ENCODE measurements at regions not wholly inside any gene's neighbourhood (a gene's known extent, or its start where the extent isn't known, plus 50 kb on each side); places are given as distances from the start of the nearest gene placed in this dataset.
"Not testable (repeated sequence)": the region's sequence is repeated elsewhere in the genome, so short reads cannot be mapped to it uniquely, and the experiment has no call there.

DNA sequence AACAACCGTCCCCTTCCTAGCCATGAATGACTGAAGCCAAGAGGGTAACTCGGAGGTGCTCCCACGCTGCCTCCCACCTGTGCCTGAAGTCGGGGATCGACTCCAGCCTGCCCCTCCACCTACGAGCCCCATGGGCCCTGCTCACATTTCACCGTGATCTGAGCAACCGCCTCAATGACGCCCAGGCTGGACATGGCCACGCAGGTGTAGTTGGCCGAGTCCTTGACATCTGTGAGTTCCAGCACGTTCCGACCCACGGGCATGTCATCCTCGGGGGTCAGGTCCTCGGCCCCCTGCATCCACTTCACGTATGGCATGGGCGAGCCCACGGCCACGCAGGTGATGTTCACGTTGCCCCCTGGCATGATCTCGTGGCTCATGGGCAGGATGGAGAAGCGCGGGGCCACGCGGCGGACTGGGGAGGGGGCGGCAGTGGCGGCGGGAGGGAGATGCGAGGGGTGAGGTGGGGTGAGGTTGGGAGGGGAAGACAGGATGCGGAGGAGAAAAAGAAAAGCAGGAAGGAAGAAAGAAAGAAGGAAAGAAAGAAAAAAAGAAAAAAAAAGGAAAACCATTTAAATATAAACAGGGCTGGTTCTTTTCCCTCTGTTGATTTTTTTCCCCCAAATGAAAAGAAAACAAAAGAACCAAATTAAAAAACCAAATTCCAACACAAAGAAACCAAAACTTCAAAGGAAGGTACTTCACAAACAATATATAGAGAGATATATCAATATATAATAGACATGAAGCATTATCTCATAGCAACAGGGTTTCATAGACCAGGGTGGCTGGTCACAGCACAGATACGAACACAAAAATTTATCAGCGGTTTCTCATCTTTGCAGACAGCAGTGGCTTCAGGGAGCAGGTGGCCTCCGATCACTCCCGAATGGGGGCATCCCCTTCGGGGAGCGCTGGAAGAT lies 94.7 kb downstream of the PTPRS start:
- TF ChIP-seq, protein P1, sequence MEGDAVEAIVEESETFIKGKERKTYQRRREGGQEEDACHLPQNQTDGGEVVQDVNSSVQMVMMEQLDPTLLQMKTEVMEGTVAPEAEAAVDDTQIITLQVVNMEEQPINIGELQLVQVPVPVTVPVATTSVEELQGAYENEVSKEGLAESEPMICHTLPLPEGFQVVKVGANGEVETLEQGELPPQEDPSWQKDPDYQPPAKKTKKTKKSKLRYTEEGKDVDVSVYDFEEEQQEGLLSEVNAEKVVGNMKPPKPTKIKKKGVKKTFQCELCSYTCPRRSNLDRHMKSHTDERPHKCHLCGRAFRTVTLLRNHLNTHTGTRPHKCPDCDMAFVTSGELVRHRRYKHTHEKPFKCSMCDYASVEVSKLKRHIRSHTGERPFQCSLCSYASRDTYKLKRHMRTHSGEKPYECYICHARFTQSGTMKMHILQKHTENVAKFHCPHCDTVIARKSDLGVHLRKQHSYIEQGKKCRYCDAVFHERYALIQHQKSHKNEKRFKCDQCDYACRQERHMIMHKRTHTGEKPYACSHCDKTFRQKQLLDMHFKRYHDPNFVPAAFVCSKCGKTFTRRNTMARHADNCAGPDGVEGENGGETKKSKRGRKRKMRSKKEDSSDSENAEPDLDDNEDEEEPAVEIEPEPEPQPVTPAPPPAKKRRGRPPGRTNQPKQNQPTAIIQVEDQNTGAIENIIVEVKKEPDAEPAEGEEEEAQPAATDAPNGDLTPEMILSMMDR (IDR thresholded peaks at IDR 0.05; ENCODE audit: low read depth, low read length): no peak
- Histone ChIP-seq H3K27ac (no peak overlapping the region), H3K36me3 (peaks cover 14% of the 10 kb centered on the region), H3K4me1 (ENCODE audit: low read depth) (no peaks in the 10 kb centered on the region), H3K9me3 (ENCODE audit: low read depth) (no peaks in the 10 kb centered on the region), H3K27me3 (no peaks in the 10 kb centered on the region), H3K4me3 (no peak overlapping the region)
- no peak for DNase-seq (ENCODE audit: low read depth in 1 of 2, low spot score in 1 of 2)

DNA sequence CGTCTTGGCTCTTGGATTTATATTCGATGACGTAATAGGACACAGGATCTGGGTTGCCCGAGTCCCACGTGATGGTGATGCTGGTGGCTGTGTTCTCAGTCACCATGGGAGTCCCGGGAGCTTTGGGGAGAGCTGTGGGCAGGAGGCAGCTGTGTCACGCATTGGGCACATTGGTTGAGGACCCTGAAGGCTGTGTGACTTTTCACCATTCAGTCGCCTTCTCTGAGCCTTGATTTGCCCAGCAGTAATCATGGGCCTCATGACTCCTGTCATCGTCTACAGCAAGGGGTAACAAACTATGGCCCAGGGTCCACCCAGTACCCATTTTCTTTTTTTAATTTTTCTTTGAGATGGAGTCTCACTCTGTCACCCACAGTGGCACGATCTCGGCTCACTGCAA lies 96.3 kb downstream of the PTPRS start:
- H3K9me3 ChIP-seq (ENCODE audit: low read depth): no peaks in the 10 kb centered on the region
- TF ChIP-seq, protein P1 (IDR thresholded peaks at IDR 0.05; ENCODE audit: low read depth, low read length): no peak

DNA sequence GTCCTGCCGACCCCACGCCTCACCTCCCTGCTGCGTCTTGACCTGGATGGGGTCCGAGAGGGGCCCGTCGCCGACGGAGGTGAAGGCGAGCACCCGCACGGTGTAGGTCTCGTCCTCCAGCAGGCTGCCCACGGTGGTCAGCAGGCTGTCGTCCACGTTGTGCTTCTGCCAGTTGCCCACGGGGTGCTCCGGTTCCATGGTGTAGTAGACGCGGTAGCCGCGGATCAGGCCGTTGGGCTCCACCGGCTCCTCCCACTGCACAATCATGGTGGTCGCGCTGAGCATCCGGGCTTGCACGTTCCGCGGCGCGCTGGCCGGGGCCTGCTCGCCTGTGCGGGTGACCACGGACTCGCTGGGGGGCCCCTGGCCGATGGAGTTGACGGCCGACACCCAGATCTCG lies 96.7 kb downstream of the PTPRS start:
- no peak overlapping the region for H3K27ac ChIP-seq
- no peaks in the 10 kb centered on the region for H3K4me1 ChIP-seq (ENCODE audit: low read depth)
- TF ChIP-seq, protein P1 (IDR thresholded peaks at IDR 0.05; ENCODE audit: low read depth, low read length): no peak
- no peaks in the 10 kb centered on the region for H3K27me3 ChIP-seq
- H3K9me3 ChIP-seq (ENCODE audit: low read depth): no peaks in the 10 kb centered on the region
- no peak overlapping the region for H3K4me3 ChIP-seq
- DNase-seq (ENCODE audit: low read depth in 1 of 2, low spot score in 1 of 2): no peak
- H3K36me3 ChIP-seq: peaks cover 14% of the 10 kb centered on the region

More for the DNA sequence above, 96.3 kb downstream of the PTPRS start:
- H3K4me1 ChIP-seq (ENCODE audit: low read depth): no peaks in the 10 kb centered on the region
- H3K4me3 ChIP-seq: no peak overlapping the region
- DNase-seq (ENCODE audit: low read depth in 1 of 2, low spot score in 1 of 2): no peak
- H3K27ac ChIP-seq: no peak overlapping the region
- no peaks in the 10 kb centered on the region for H3K27me3 ChIP-seq
- H3K36me3 ChIP-seq: peaks cover 14% of the 10 kb centered on the region

DNA sequence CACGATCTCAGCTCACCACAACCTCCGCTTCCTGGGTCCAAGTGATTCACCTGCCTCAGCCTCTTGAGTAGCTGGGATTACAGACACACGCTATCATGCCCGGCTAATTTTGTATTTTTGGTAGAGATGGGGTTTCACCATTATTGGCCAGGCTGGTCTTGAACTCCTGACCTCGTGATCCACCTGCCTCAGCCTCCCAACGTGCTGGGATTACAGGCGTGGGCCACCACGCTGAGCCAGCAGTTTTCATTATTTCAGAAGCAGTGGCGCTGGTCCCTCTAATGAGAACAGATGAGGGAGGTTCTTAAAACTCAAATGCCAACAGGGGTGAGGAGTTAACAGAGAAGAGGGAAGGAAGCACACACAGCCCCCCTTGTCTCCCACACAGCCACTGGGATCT lies 98.7 kb downstream of the PTPRS start:
- not testable (repeated sequence) for H3K4me3 ChIP-seq; H3K27ac ChIP-seq; H3K27me3 ChIP-seq; H3K4me1 ChIP-seq (ENCODE audit: low read depth); H3K9me3 ChIP-seq (ENCODE audit: low read depth); DNase-seq (ENCODE audit: low read depth in 1 of 2, low spot score in 1 of 2)
- peaks cover 16% of the 10 kb centered on the region for H3K36me3 ChIP-seq

DNA sequence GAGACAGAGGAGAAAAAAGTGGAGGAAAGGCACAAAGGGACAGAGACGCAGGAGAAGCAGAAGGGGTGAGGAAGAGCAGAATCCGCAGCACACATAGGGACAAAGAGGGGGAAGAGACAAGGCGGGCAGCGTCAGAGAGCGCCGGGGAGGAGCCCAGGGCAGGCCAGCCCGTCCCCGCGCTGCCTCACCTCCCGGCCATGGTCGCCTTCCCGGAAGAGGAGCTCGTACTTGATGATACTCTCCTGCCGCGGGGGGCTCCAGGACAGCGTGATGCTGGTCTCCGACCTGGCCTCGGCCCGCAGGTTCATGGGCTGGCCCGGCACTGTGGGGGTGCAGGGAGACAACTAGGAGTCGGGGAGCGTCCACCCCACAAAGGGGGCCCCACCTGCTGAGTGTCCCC lies 100.6 kb downstream of the PTPRS start:
- Histone ChIP-seq H3K9me3 (ENCODE audit: low read depth) (no peaks in the 10 kb centered on the region), H3K36me3 (peaks cover 12% of the 10 kb centered on the region), H3K27me3 (no peaks in the 10 kb centered on the region), H3K4me3 (no peak overlapping the region), H3K4me1 (ENCODE audit: low read depth) (no peaks in the 10 kb centered on the region), H3K27ac (no peak overlapping the region)
- DNase-seq (ENCODE audit: low read depth in 1 of 2, low spot score in 1 of 2): no peak
- TF ChIP-seq, protein P1 (IDR thresholded peaks at IDR 0.05; ENCODE audit: low read depth, low read length): no peak

DNA sequence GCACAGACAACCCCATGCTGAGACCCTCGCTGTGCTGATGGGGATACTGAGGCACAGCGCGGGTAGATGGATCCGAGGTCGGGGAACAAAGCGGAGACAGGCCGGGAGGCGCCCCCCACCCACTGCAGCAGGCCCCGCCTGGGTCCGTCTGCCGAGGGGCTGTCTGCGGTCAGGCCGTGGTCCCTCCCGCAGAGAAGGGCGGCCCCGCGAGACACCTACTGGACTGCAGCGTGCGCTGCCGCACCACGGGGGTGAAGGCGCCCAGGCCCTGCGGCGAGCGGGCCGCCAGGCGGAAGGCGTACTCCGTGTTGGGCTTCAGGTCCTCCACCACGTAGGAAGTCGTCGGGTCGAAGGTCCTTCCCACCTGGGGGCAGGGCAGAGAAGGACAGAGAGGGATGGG lies 101.9 kb downstream of the PTPRS start:
- H3K4me1 ChIP-seq (ENCODE audit: low read depth): no peaks in the 10 kb centered on the region
- H3K36me3 ChIP-seq: peaks cover 6% of the 10 kb centered on the region
- H3K27me3 ChIP-seq: no peaks in the 10 kb centered on the region
- no peaks in the 10 kb centered on the region for H3K9me3 ChIP-seq (ENCODE audit: low read depth)
- H3K27ac ChIP-seq: no peak overlapping the region
- DNase-seq (ENCODE audit: low read depth in 1 of 2, low spot score in 1 of 2): no peak
- TF ChIP-seq, protein P1 (IDR thresholded peaks at IDR 0.05; ENCODE audit: low read depth, low read length): no peak
- no peak overlapping the region for H3K4me3 ChIP-seq
